Fibroblast of mammary gland (primary cell): ENCODE measurements at regions not wholly inside any gene's neighbourhood (a gene's known extent, or its start where the extent isn't known, plus 50 kb on each side); places are given as distances from the start of the nearest gene placed in this dataset.

Experiments
- DNase-seq: peaks from one replicate; pipeline ENCODE4 v3.0.0-alpha.2; 2010; ENCODE audit warnings: low read depth
- H3K4me3 ChIP-seq: 2 replicates; pipeline ENCODE4 v1.5.1; 2011; ENCODE audit warnings: low read depth, mild to moderate bottlenecking, low read length, moderate library complexity; ENCODE audit not compliant: control insufficient read depth
- CTCF ChIP-seq: conservative IDR thresholded peaks from 2 replicates; pipeline ENCODE4 v1.5.1; 2011; ENCODE audit warnings: low read depth, low read length, inconsistent platforms; ENCODE audit not compliant: control insufficient read depth, insufficient read depth

GRCh38 chr4:116016201-116016600, 902.8 kb upstream of the NDST4 start:
- H3K4me3 ChIP-seq: no peak overlapping the region
- no peak for TF ChIP-seq CTCF
- peak; percentile 74 for DNase-seq

GRCh38 chr4:116015549-116015948, 902.1 kb upstream of the NDST4 start:
- DNase-seq: no peak
- no peak for TF ChIP-seq CTCF
- no peak overlapping the region for H3K4me3 ChIP-seq

DNA sequence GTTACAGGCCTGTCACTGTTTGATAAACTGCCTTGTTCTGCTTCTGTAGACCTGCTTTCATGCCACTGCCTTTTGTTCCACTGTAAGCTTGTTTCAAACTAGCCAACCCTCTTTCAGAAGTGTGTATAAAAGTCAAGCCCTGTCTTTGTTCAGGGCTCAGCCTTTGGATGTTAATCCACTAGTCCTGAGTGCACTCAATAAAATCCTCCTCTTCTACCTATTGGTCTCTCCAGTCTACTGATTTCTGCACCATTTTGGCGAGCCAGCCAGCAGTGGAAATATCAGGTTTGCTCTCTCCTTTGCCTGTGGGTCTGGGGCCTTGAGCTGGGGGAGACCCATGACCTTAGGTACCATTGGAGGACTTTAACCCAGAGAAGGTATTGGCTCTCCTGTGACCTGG, 901.6 kb upstream of the NDST4 start:
- no peak overlapping the region for H3K4me3 ChIP-seq
- TF ChIP-seq CTCF: no peak
- DNase-seq: no peak

- no peak overlapping the region for H3K4me3 ChIP-seq
- DNase-seq: no peak
- TF ChIP-seq CTCF: no peak
Measured at GRCh38 chr4:116010923-116011322, 897.5 kb upstream of the NDST4 start.

- no peak overlapping the region for H3K4me3 ChIP-seq
- no peak for TF ChIP-seq CTCF
- no peak for DNase-seq
Measured at GRCh38 chr4:116005806-116006088, 892.3 kb upstream of the NDST4 start.

DNA sequence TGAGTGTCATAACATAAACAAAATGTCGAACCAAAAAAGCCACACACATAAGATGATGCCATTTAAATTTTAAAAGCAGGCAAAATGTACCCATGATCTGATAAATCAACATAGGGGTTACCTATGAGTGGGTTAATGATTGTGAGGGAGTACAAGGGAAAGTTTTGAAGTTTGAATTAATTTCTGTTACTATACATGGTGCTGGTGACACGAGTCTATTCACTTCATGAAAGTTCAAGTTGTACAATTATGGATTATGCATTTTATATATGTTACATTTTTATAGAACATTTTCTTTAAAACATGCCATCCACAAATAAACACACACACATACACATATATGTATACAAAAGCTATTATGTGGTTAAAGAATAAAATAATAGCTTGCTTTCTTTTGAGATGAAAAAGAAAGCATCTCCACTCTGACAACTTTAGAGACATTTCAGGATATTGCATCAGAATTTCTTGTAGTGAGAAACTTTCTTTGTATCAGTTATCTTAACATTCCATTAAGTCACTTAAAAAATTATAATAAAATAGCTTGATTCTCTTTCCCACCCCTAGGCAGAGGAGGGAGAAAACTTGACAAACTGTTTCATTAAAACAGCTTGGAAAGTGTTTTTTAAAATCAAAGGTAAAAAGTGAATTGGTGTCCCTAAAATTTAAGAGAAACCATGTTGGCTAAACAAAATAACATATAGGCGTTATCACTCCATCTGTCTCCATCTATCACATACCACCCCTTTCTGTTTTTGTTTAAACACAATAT, 891.8 kb upstream of the NDST4 start:
- TF ChIP-seq CTCF: no peak
- no peak overlapping the region for H3K4me3 ChIP-seq
- no peak for DNase-seq

DNA sequence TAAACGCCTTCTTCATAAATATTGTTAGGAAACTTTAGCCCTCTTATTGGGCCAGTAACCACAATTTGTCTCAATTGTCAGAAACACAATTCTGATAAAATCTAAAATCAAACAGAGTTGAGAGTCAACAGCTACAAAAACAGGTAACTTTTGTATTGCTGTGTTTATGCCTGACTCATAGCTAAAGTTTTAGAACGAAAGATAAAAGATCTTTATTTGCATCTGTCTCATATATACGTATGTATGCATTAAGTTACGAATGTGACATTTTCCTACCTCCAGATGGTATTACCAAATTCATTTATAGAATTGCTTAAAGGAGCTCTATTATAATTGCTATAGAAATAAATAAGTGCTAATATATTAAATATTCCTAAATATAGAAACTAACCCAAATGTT, 887.9 kb upstream of the NDST4 start:
- DNase-seq: no peak
- TF ChIP-seq CTCF: no peak
- H3K4me3 ChIP-seq: no peak overlapping the region
